H9 (cell line): ENCODE measurements at regions not wholly inside any gene's neighbourhood (a gene's known extent, or its start where the extent isn't known, plus 50 kb on each side); places are given as distances from the start of the nearest gene placed in this dataset.

ENCODE experiments used
- DNase-seq: peaks from one replicate; pipeline ENCODE4 v3.0.0-alpha.2; 2017
- H2AFZ ChIP-seq: one replicate; pipeline ENCODE4 v1.6.1; 2013; ENCODE audit warnings: mild to moderate bottlenecking, low read length, control low read depth, moderate library complexity
- H2AK5ac ChIP-seq: 2 replicates; pipeline ENCODE4 v1.6.1; 2013; ENCODE audit warnings: low read length, control low read depth, mixed read lengths; ENCODE audit not compliant: insufficient read length
- H2BK120ac ChIP-seq: one replicate; pipeline ENCODE4 v1.6.1; 2013; ENCODE audit warnings: low read depth, mild to moderate bottlenecking, low read length, control low read depth, inconsistent platforms; ENCODE audit not compliant: poor library complexity, severe bottlenecking
- H2BK12ac ChIP-seq: 2 replicates; pipeline ENCODE4 v1.6.1; 2013; ENCODE audit warnings: low read length, control low read depth, mixed read lengths, low read depth; ENCODE audit not compliant: insufficient read length
- H2BK15ac ChIP-seq: 2 replicates; pipeline ENCODE4 v1.6.1; 2013; ENCODE audit warnings: low read depth, low read length, control low read depth
- H2BK20ac ChIP-seq: one replicate; pipeline ENCODE4 v1.6.1; 2013; ENCODE audit warnings: low read depth, mild to moderate bottlenecking, low read length, control low read depth, inconsistent platforms; ENCODE audit not compliant: poor library complexity, severe bottlenecking
- H2BK5ac ChIP-seq: 2 replicates; pipeline ENCODE4 v1.6.1; 2013; ENCODE audit warnings: low read length, control low read depth, mixed read lengths; ENCODE audit not compliant: insufficient read length
- H3K14ac ChIP-seq: 2 replicates; pipeline ENCODE4 v1.6.1; 2013; ENCODE audit warnings: low read length, control low read depth; ENCODE audit not compliant: insufficient read depth
- H3K18ac ChIP-seq: 2 replicates; pipeline ENCODE4 v1.6.1; 2013; ENCODE audit warnings: low read depth, mild to moderate bottlenecking, mixed read lengths, low read length, control low read depth; ENCODE audit not compliant: insufficient read length
- H3K23ac ChIP-seq: 2 replicates; pipeline ENCODE4 v1.6.1; 2013; ENCODE audit warnings: low read length, control low read depth, mixed read lengths, low read depth; ENCODE audit not compliant: insufficient read length
- H3K23me2 ChIP-seq: 2 replicates; pipeline ENCODE4 v1.6.1; 2013; ENCODE audit warnings: low read depth, mild to moderate bottlenecking, mixed read lengths, low read length, control low read depth; ENCODE audit not compliant: insufficient read length, poor library complexity, severe bottlenecking
- H3K27ac ChIP-seq: 2 replicates; pipeline ENCODE4 v1.5.1; 2013; ENCODE audit warnings: low read length, control low read depth, mixed read lengths, low read depth; ENCODE audit not compliant: insufficient read length
- H3K27me3 ChIP-seq: 2 replicates; pipeline ENCODE4 v1.6.1; 2013; ENCODE audit warnings: low read length, control low read depth, inconsistent platforms; ENCODE audit not compliant: insufficient read depth
- H3K4ac ChIP-seq: 2 replicates; pipeline ENCODE4 v1.6.1; 2013; ENCODE audit warnings: low read depth, mild to moderate bottlenecking, control low read depth, inconsistent platforms, low read length, moderate library complexity
- H3K4me1 ChIP-seq: 2 replicates; pipeline ENCODE4 v1.6.1; 2013; ENCODE audit warnings: low read length, control low read depth, inconsistent platforms; ENCODE audit not compliant: insufficient read depth
- H3K4me2 ChIP-seq: 2 replicates; pipeline ENCODE4 v1.6.1; 2013; ENCODE audit warnings: low read length, control low read depth, mixed read lengths; ENCODE audit not compliant: insufficient read length, insufficient read depth
- H3K56ac ChIP-seq: 2 replicates; pipeline ENCODE4 v1.6.1; 2013; ENCODE audit warnings: low read depth, mild to moderate bottlenecking, mixed read lengths, low read length, control low read depth; ENCODE audit not compliant: insufficient read length
- H3K79me1 ChIP-seq: 2 replicates; pipeline ENCODE4 v1.6.1; 2013; ENCODE audit warnings: low read depth, mild to moderate bottlenecking, moderate library complexity, low read length, control low read depth, inconsistent platforms; ENCODE audit not compliant: insufficient read depth, poor library complexity, severe bottlenecking
- H3K79me2 ChIP-seq: 2 replicates; pipeline ENCODE4 v1.6.1; 2013; ENCODE audit warnings: low read length, control low read depth, inconsistent platforms; ENCODE audit not compliant: insufficient read depth
- H3K9ac ChIP-seq: 2 replicates; pipeline ENCODE4 v1.6.1; 2013; ENCODE audit warnings: low read length, control low read depth, mixed read lengths; ENCODE audit not compliant: insufficient read length; ENCODE audit errors: extremely low read depth
- H3K9me3 ChIP-seq: one replicate; pipeline ENCODE4 v1.6.1; 2013; ENCODE audit warnings: low read depth, low read length, inconsistent platforms; ENCODE audit not compliant: control insufficient read depth
- H3T11ph ChIP-seq: one replicate; pipeline ENCODE4 v1.6.1; 2013; ENCODE audit warnings: mild to moderate bottlenecking, low read length, control low read depth, inconsistent platforms
- H4K20me1 ChIP-seq: one replicate; pipeline ENCODE4 v1.6.1; 2013; ENCODE audit not compliant: control insufficient read depth, insufficient read length, insufficient read depth
- H4K5ac ChIP-seq: 2 replicates; pipeline ENCODE4 v1.6.1; 2013; ENCODE audit warnings: low read depth, mild to moderate bottlenecking, mixed read lengths, low read length, control low read depth; ENCODE audit not compliant: insufficient read length
- H4K8ac ChIP-seq: replicated peaks from 2 replicates; pipeline ENCODE4 v1.6.1; 2013; ENCODE audit warnings: low read length, control low read depth, mixed read lengths, low read depth; ENCODE audit not compliant: insufficient read length
- H4K91ac ChIP-seq: 2 replicates; pipeline ENCODE4 v1.6.1; 2013; ENCODE audit warnings: low read depth, mild to moderate bottlenecking, moderate library complexity, mixed read lengths, low read length, control low read depth; ENCODE audit not compliant: insufficient read length
- H3K27ac Mint-ChIP-seq, 3 experiments: 2 replicates in 2 of 3; 3 replicates in 1 of 3; pipeline ENCODE4 v1.8.0; 2020 to 2021; ENCODE audit warnings: mixed read lengths in 3 of 3, mild to moderate bottlenecking in 1 of 3, moderate library complexity in 1 of 3
- H3K27me3 Mint-ChIP-seq: 2 replicates; pipeline ENCODE4 v1.8.0; 2021; ENCODE audit warnings: low read depth, mild to moderate bottlenecking, moderate library complexity, mixed read lengths
- H3K36me3 Mint-ChIP-seq, 3 experiments: 2 replicates in 2 of 3; 3 replicates in 1 of 3; pipeline ENCODE4 v1.8.0; 2020 to 2021; ENCODE audit warnings: low read depth in 3 of 3, mixed read lengths in 3 of 3; ENCODE audit not compliant: insufficient read depth in 1 of 3
- H3K4me1 Mint-ChIP-seq, 2 experiments: 2 replicates each; pipeline ENCODE4 v1.8.0; 2020; ENCODE audit warnings: mixed read lengths in 2 of 2
- H3K4me3 Mint-ChIP-seq, 2 experiments: 2 replicates in 1 of 2; 3 replicates in 1 of 2; pipeline ENCODE4 v1.8.0; 2020 to 2021; ENCODE audit warnings: mild to moderate bottlenecking in 2 of 2, mixed read lengths in 2 of 2, moderate library complexity in 1 of 2
- H3K9me3 Mint-ChIP-seq, 2 experiments: 2 replicates in 1 of 2; 3 replicates in 1 of 2; pipeline ENCODE4 v1.8.0; 2020; ENCODE audit warnings: mild to moderate bottlenecking in 2 of 2, mixed read lengths in 2 of 2, moderate library complexity in 1 of 2
- TF ChIP-seq, protein P1 (sequence below): fragments of 200-600 bp; sonication (generic); conservative IDR thresholded peaks from 3 replicates; pipeline ENCODE4 v1.8.0; 2021; ENCODE audit warnings: antibody characterized with exemption, mild to moderate bottlenecking

DNA sequence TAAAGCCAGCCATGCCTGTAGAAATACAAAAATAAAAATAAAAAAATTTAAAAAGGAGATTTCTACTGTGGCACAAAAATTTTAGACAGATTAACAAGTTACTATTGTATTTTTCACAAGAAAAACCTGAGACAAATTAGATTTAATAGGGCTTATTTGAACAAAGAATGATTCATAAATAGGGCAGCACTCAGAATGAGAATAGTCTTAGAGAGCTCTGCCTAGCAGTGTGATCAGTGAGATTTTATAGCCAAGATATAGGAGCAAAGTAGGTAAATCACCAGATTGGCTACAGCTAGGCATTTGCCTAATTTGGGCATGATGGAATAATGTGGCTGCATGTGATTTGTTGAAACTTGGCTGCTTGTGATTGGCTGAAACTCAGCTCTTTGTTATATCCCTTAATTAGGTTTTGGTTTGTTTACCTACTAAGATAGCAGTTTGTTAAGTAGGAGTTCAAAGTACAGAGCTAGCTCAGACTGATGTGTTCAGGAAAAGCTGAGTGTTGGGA lies 279.7 kb upstream of the TMTC1 start:
- Histone ChIP-seq H3K4me2 (no peak overlapping the region), H3K23me2 (no peaks in the 10 kb centered on the region), H3K56ac (no peak overlapping the region), H2BK15ac (no peak overlapping the region), H3K79me2 (no peaks in the 10 kb centered on the region), H3K23ac (no peak overlapping the region), H4K5ac (no peak overlapping the region), H4K20me1 (no peaks in the 10 kb centered on the region), H3K18ac (no peak overlapping the region), H3K27me3 (no peaks in the 10 kb centered on the region), H3K4ac (no peak overlapping the region), H4K8ac (no peak overlapping the region), H2BK5ac (no peak overlapping the region), H3K79me1 (no peaks in the 10 kb centered on the region), H3K9ac (no peak overlapping the region), H3K9me3 (no peaks in the 10 kb centered on the region), H2BK120ac (no peak overlapping the region), H3K27ac (no peak overlapping the region), H2BK20ac (no peak overlapping the region), H2AK5ac (no peak overlapping the region), H3K4me1 (no peaks in the 10 kb centered on the region; the same call in 1 of the 2 replicates), H3T11ph (no peak overlapping the region), H4K91ac (no peak overlapping the region), H3K14ac (no peak overlapping the region), H2AFZ (no peak overlapping the region), H2BK12ac (no peak overlapping the region)
- Mint-ChIP-seq H3K27me3 (no peaks in the 10 kb centered on the region), H3K9me3 (peaks cover 5 to 10% of the 10 kb centered on the region in 2 experiments; a peak in 4 of 5 replicates), H3K36me3 (peaks cover 0 to 9% (median 6%) of the 10 kb centered on the region in 3 experiments; a peak in 4 of 7 replicates), H3K4me3 (no peak overlapping the region), H3K27ac (no peak overlapping the region), H3K4me1 (peaks cover 4 to 15% of the 10 kb centered on the region in 2 experiments)
- TF ChIP-seq, protein P1, sequence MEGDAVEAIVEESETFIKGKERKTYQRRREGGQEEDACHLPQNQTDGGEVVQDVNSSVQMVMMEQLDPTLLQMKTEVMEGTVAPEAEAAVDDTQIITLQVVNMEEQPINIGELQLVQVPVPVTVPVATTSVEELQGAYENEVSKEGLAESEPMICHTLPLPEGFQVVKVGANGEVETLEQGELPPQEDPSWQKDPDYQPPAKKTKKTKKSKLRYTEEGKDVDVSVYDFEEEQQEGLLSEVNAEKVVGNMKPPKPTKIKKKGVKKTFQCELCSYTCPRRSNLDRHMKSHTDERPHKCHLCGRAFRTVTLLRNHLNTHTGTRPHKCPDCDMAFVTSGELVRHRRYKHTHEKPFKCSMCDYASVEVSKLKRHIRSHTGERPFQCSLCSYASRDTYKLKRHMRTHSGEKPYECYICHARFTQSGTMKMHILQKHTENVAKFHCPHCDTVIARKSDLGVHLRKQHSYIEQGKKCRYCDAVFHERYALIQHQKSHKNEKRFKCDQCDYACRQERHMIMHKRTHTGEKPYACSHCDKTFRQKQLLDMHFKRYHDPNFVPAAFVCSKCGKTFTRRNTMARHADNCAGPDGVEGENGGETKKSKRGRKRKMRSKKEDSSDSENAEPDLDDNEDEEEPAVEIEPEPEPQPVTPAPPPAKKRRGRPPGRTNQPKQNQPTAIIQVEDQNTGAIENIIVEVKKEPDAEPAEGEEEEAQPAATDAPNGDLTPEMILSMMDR, result no peak
- no peak for DNase-seq
